HepG2 (cell line): ENCODE measurements at regions not wholly inside any gene's neighbourhood (a gene's known extent, or its start where the extent isn't known, plus 50 kb on each side); places are given as distances from the start of the nearest gene placed in this dataset.

Source experiments
- ADNP ChIP-seq: sonication (generic); formaldehyde crosslinking; IDR thresholded peaks from 2 replicates; pipeline ENCODE4 v1.4.0; 2020; ENCODE audit warnings: missing genetic modification reagents
- EP300 ChIP-seq, 3 experiments: sonication (generic) in 1 of 3; formaldehyde crosslinking in 1 of 3; IDR thresholded peaks; 2 replicates each; pipeline versions ENCODE4 v1.5.1 to v1.6.1; 2011 to 2020; ENCODE audit warnings: low read depth in 2 of 3, low read length in 2 of 3, borderline replicate concordance in 1 of 3, improper control_type of control experiment in 1 of 3, mild to moderate bottlenecking in 1 of 3, missing genetic modification reagents in 1 of 3, moderate library complexity in 1 of 3
- POLR2A ChIP-seq, 2 experiments: IDR thresholded peaks; 2 replicates each; pipeline ENCODE4 v1.6.1; 2011; ENCODE audit warnings: low read depth in 2 of 2, low read length in 2 of 2, mild to moderate bottlenecking in 1 of 2, moderate library complexity in 1 of 2; ENCODE audit not compliant: insufficient read depth in 1 of 2
- SMARCE1 ChIP-seq: fragments of 450-650 bp; IDR thresholded peaks from 2 replicates; pipeline ENCODE4 v1.6.1; 2017; ENCODE audit warnings: borderline replicate concordance
- ZNF616 ChIP-seq: sonication (generic); formaldehyde crosslinking; IDR thresholded peaks from 2 replicates; pipeline ENCODE4 v1.5.0; 2020; ENCODE audit warnings: low read depth, mild to moderate bottlenecking, missing genetic modification reagents
- TF ChIP-seq, protein P1 (sequence below): sonication (generic); formaldehyde crosslinking; IDR thresholded peaks from 2 replicates; pipeline ENCODE4 v1.5.0; 2020; ENCODE audit warnings: mild to moderate bottlenecking, missing genetic modification reagents, moderate library complexity

DNA sequence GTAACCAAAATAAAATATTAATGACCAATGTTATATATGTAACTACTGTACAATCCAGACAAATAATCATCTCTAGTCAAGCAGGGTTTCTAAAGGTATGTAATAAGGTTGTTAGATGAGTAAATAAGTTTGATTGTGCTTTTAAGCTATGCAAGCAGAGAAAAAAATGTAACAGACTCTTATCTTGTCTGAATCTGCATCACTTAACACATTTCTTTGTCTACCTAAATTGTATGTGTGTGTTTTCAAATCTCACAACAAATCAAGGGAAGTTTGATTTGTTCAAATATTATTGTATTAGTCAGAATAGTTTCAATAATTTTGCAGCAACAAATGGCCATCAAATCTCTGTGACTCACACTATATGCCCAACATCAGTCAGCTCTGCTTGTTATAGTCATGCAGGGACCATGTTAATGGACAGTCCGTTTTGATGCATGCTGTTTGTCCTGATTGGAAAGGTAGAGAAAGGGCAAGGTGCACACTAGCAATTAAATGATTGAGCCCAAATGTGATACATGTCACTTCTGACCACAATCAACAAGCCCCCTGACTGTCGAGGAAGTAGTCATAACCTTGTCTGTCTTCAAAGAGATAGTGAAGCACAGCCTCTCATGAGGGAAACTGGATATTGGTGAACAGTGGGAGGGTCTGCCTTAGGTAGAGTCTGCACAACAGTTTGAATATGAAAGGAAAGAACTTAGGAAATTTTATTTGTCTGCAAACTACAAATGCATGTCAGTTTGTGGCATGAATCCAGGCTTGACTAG, 349.4 kb upstream of the SATB1 start:
- no peak for TF ChIP-seq ADNP (CRISPR knock-in tag)
- TF ChIP-seq EP300 (IDR thresholded peaks at IDR 0.05; ENCODE audit: low read depth in 2 of 2, low read length in 2 of 2) = no peak
- TF ChIP-seq EP300 (CRISPR knock-in tag; IDR thresholded peaks at IDR 0.05; ENCODE audit: borderline replicate concordance) = no peak
- no peak for TF ChIP-seq POLR2A (IDR thresholded peaks at IDR 0.05; ENCODE audit: insufficient read depth in 1 of 2, low read depth in 2 of 2, low read length in 2 of 2)
- no peak for TF ChIP-seq SMARCE1
- TF ChIP-seq, protein P1, sequence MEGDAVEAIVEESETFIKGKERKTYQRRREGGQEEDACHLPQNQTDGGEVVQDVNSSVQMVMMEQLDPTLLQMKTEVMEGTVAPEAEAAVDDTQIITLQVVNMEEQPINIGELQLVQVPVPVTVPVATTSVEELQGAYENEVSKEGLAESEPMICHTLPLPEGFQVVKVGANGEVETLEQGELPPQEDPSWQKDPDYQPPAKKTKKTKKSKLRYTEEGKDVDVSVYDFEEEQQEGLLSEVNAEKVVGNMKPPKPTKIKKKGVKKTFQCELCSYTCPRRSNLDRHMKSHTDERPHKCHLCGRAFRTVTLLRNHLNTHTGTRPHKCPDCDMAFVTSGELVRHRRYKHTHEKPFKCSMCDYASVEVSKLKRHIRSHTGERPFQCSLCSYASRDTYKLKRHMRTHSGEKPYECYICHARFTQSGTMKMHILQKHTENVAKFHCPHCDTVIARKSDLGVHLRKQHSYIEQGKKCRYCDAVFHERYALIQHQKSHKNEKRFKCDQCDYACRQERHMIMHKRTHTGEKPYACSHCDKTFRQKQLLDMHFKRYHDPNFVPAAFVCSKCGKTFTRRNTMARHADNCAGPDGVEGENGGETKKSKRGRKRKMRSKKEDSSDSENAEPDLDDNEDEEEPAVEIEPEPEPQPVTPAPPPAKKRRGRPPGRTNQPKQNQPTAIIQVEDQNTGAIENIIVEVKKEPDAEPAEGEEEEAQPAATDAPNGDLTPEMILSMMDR (CRISPR knock-in tag) = no peak
- TF ChIP-seq ZNF616 (CRISPR knock-in tag) = no peak
